ENCODE measurements at regions not wholly inside any gene's neighbourhood (a gene's known extent, or its start where the extent isn't known, plus 50 kb on each side); places are given as distances from the start of the nearest gene placed in this dataset.

- no peaks in the 10 kb centered on the region for H4K20me1 ChIP-seq (ENCODE audit: control insufficient read depth, extremely low read depth, insufficient read depth, low read length)
- no peak overlapping the region for H3K27ac ChIP-seq (ENCODE audit: insufficient read depth, low read length)
- H3K36me3 ChIP-seq (ENCODE audit: control insufficient read depth, insufficient read depth, low read length) = no peaks in the 10 kb centered on the region
- no peak for DNase-seq (ENCODE audit: low read depth in 2 of 2)
- H3K9ac ChIP-seq (ENCODE audit: insufficient read depth, low read length) = no peak overlapping the region
- no peaks in the 10 kb centered on the region for H3K4me1 ChIP-seq (ENCODE audit: control insufficient read depth, extremely low read depth, insufficient read depth, low read length)
- no peak for TF ChIP-seq EZH2 (IDR thresholded peaks at IDR 0.05; ENCODE audit: low read length, missing control alignments)
- TF ChIP-seq, protein P1, sequence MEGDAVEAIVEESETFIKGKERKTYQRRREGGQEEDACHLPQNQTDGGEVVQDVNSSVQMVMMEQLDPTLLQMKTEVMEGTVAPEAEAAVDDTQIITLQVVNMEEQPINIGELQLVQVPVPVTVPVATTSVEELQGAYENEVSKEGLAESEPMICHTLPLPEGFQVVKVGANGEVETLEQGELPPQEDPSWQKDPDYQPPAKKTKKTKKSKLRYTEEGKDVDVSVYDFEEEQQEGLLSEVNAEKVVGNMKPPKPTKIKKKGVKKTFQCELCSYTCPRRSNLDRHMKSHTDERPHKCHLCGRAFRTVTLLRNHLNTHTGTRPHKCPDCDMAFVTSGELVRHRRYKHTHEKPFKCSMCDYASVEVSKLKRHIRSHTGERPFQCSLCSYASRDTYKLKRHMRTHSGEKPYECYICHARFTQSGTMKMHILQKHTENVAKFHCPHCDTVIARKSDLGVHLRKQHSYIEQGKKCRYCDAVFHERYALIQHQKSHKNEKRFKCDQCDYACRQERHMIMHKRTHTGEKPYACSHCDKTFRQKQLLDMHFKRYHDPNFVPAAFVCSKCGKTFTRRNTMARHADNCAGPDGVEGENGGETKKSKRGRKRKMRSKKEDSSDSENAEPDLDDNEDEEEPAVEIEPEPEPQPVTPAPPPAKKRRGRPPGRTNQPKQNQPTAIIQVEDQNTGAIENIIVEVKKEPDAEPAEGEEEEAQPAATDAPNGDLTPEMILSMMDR (conservative IDR thresholded peaks at IDR 0.05 in 1 of 2, IDR thresholded peaks at IDR 0.05 in 1 of 2; ENCODE audit: low read depth in 1 of 2, low read length in 2 of 2) = no peak
- H2AFZ ChIP-seq (ENCODE audit: low read length) = no peak overlapping the region
- no peaks in the 10 kb centered on the region for H3K79me2 ChIP-seq (ENCODE audit: control insufficient read depth, insufficient read depth, low read length)
- H3K9me3 ChIP-seq (ENCODE audit: control insufficient read depth, insufficient read depth, low read depth, low read length) = no peaks in the 10 kb centered on the region
- no peaks in the 10 kb centered on the region for H3K27me3 ChIP-seq (ENCODE audit: control insufficient read depth, insufficient read depth, low read length)
- no peak overlapping the region for H3K4me2 ChIP-seq (ENCODE audit: extremely low read depth, insufficient read depth, low read length)
- H3K4me3 ChIP-seq (replicated peaks in 1 of 4; ENCODE audit: control extremely low read depth in 1 of 4, insufficient read depth in 1 of 4, low read depth in 3 of 4, low read length in 4 of 4) = no peak overlapping the region
Observed at GRCh38 chr10:117761695-117762094, 219.1 kb downstream of the EMX2 start.

- no peak overlapping the region for H3K27ac ChIP-seq (ENCODE audit: insufficient read depth, low read length)
- H3K4me3 ChIP-seq (replicated peaks in 1 of 4; ENCODE audit: control extremely low read depth in 1 of 4, insufficient read depth in 1 of 4, low read depth in 3 of 4, low read length in 4 of 4) = no peak overlapping the region
- H4K20me1 ChIP-seq (ENCODE audit: control insufficient read depth, extremely low read depth, insufficient read depth, low read length) = no peaks in the 10 kb centered on the region
- no peaks in the 10 kb centered on the region for H3K36me3 ChIP-seq (ENCODE audit: control insufficient read depth, insufficient read depth, low read length)
- H3K9me3 ChIP-seq (ENCODE audit: control insufficient read depth, insufficient read depth, low read depth, low read length) = no peaks in the 10 kb centered on the region
- H3K9ac ChIP-seq (ENCODE audit: insufficient read depth, low read length) = no peak overlapping the region
- no peaks in the 10 kb centered on the region for H3K27me3 ChIP-seq (ENCODE audit: control insufficient read depth, insufficient read depth, low read length)
- H2AFZ ChIP-seq (ENCODE audit: low read length) = no peak overlapping the region
- no peak overlapping the region for H3K4me2 ChIP-seq (ENCODE audit: extremely low read depth, insufficient read depth, low read length)
- no peak for DNase-seq (ENCODE audit: low read depth in 2 of 2)
- no peaks in the 10 kb centered on the region for H3K79me2 ChIP-seq (ENCODE audit: control insufficient read depth, insufficient read depth, low read length)
- no peak for TF ChIP-seq EZH2 (IDR thresholded peaks at IDR 0.05; ENCODE audit: low read length, missing control alignments)
- TF ChIP-seq, protein P1 (conservative IDR thresholded peaks at IDR 0.05 in 1 of 2, IDR thresholded peaks at IDR 0.05 in 1 of 2; ENCODE audit: low read depth in 1 of 2, low read length in 2 of 2) = no peak
- no peaks in the 10 kb centered on the region for H3K4me1 ChIP-seq (ENCODE audit: control insufficient read depth, extremely low read depth, insufficient read depth, low read length)
Observed at GRCh38 chr10:117762126-117762818, 219.7 kb downstream of the EMX2 start.

DNA sequence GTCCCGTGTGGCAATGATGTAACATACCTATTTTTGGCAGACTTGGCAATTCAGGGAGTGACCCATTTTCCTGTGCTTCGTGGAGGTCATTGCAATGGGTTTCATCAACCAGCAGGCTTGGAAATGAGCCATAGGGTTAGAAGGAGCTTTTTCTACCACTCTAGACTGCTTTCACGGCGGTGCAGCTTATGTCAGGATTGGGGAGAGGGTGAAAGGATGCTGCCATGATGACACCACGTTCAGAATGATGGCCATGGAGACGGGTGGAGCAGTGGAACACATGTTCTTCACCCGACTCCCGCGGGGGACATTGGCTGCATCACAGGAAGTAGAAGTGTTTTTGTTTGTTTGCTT, 220.2 kb downstream of the EMX2 start:
- Histone ChIP-seq H3K79me2 (ENCODE audit: control insufficient read depth, insufficient read depth, low read length) (no peaks in the 10 kb centered on the region), H3K36me3 (ENCODE audit: control insufficient read depth, insufficient read depth, low read length) (no peaks in the 10 kb centered on the region), H3K9me3 (ENCODE audit: control insufficient read depth, insufficient read depth, low read depth, low read length) (no peaks in the 10 kb centered on the region), H3K4me1 (ENCODE audit: control insufficient read depth, extremely low read depth, insufficient read depth, low read length) (no peaks in the 10 kb centered on the region), H3K27ac (ENCODE audit: insufficient read depth, low read length) (no peak overlapping the region), H4K20me1 (ENCODE audit: control insufficient read depth, extremely low read depth, insufficient read depth, low read length) (no peaks in the 10 kb centered on the region), H3K4me2 (ENCODE audit: extremely low read depth, insufficient read depth, low read length) (no peak overlapping the region), H3K27me3 (ENCODE audit: control insufficient read depth, insufficient read depth, low read length) (no peaks in the 10 kb centered on the region), H3K9ac (ENCODE audit: insufficient read depth, low read length) (no peak overlapping the region), H3K4me3 (replicated peaks in 1 of 4; ENCODE audit: control extremely low read depth in 1 of 4, insufficient read depth in 1 of 4, low read depth in 3 of 4, low read length in 4 of 4) (no peak overlapping the region), H2AFZ (ENCODE audit: low read length) (no peak overlapping the region)
- no peak for TF ChIP-seq EZH2 (IDR thresholded peaks at IDR 0.05; ENCODE audit: low read length, missing control alignments)
- TF ChIP-seq, protein P1 (conservative IDR thresholded peaks at IDR 0.05 in 1 of 2, IDR thresholded peaks at IDR 0.05 in 1 of 2; ENCODE audit: low read depth in 1 of 2, low read length in 2 of 2) = no peak
- peak in 1 of 2 donors; percentile 3 for DNase-seq (ENCODE audit: low read depth in 2 of 2)
